BE2C (cell line): ENCODE measurements at regions not wholly inside any gene's neighbourhood (a gene's known extent, or its start where the extent isn't known, plus 50 kb on each side); places are given as distances from the start of the nearest gene placed in this dataset.

Experiments used
- DNase-seq: peaks from one replicate; pipeline ENCODE4 v3.0.0-alpha.2; 2020
- H3K27me3 ChIP-seq: fragments of 250-450 bp; sonication (Bioruptor Pico); 2 replicates; pipeline ENCODE4 v1.5.1; 2020; ENCODE audit warnings: mild to moderate bottlenecking
- H3K36me3 ChIP-seq: fragments of 250-450 bp; sonication (Bioruptor Pico); 2 replicates; pipeline ENCODE4 v1.5.1; 2020; ENCODE audit warnings: mild to moderate bottlenecking
- H3K4me1 ChIP-seq: fragments of 250-450 bp; sonication (Bioruptor Pico); 2 replicates; pipeline ENCODE4 v1.5.1; 2020
- H3K4me3 ChIP-seq: 2 replicates; pipeline ENCODE4 v1.5.1; 2011; ENCODE audit warnings: low read depth, low read length
- H3K9me3 ChIP-seq: fragments of 250-450 bp; sonication (Bioruptor Pico); 2 replicates; pipeline ENCODE4 v1.5.1; 2020
- CTCF ChIP-seq: IDR thresholded peaks from 2 replicates; pipeline ENCODE4 v1.5.1; 2012; ENCODE audit warnings: mild to moderate bottlenecking, low read depth, low read length

- Histone ChIP-seq H3K36me3 (no peaks in the 10 kb centered on the region), H3K4me1 (no peaks in the 10 kb centered on the region), H3K4me3 (no peak overlapping the region), H3K9me3 (no peaks in the 10 kb centered on the region), H3K27me3 (no peaks in the 10 kb centered on the region)
- no peak for TF ChIP-seq CTCF
- DNase-seq: no peak
Measured at GRCh38 chr6:21771626-21772320, 178.2 kb downstream of the SOX4 start.

- no peak for DNase-seq
- Histone ChIP-seq H3K27me3 (no peaks in the 10 kb centered on the region), H3K4me3 (no peak overlapping the region), H3K9me3 (no peaks in the 10 kb centered on the region), H3K36me3 (no peaks in the 10 kb centered on the region), H3K4me1 (no peaks in the 10 kb centered on the region)
- TF ChIP-seq CTCF: no peak
Measured at GRCh38 chr6:21772477-21772876, 178.9 kb downstream of the SOX4 start.

GRCh38 chr6:21772884-21773575 is 179.5 kb downstream of the SOX4 start:
- no peak for TF ChIP-seq CTCF
- Histone ChIP-seq H3K9me3 (no peaks in the 10 kb centered on the region), H3K4me3 (no peak overlapping the region), H3K36me3 (no peaks in the 10 kb centered on the region), H3K27me3 (no peaks in the 10 kb centered on the region), H3K4me1 (no peaks in the 10 kb centered on the region)
- no peak for DNase-seq

- no peaks in the 10 kb centered on the region for H3K4me1 ChIP-seq
- no peaks in the 10 kb centered on the region for H3K36me3 ChIP-seq
- H3K4me3 ChIP-seq: no peak overlapping the region
- no peak for DNase-seq
- TF ChIP-seq CTCF: no peak
- H3K9me3 ChIP-seq: no peaks in the 10 kb centered on the region
- no peaks in the 10 kb centered on the region for H3K27me3 ChIP-seq
Measured at GRCh38 chr6:21773576-21773968, 180.0 kb downstream of the SOX4 start.

GRCh38 chr6:21777846-21778245 is 184.3 kb downstream of the SOX4 start:
- H3K9me3 ChIP-seq: no peaks in the 10 kb centered on the region
- DNase-seq: no peak
- H3K4me3 ChIP-seq: no peak overlapping the region
- TF ChIP-seq CTCF: no peak
- H3K4me1 ChIP-seq: peaks cover 6% of the 10 kb centered on the region; the same call in 1 of the 2 replicates
- H3K36me3 ChIP-seq: no peaks in the 10 kb centered on the region
- no peaks in the 10 kb centered on the region for H3K27me3 ChIP-seq

- H3K4me3 ChIP-seq: no peak overlapping the region
- no peak for TF ChIP-seq CTCF
- DNase-seq: no peak
- H3K36me3 ChIP-seq: no peaks in the 10 kb centered on the region
- H3K9me3 ChIP-seq: no peaks in the 10 kb centered on the region
- peaks cover 6% of the 10 kb centered on the region; the same call in 1 of the 2 replicates for H3K4me1 ChIP-seq
- H3K27me3 ChIP-seq: no peaks in the 10 kb centered on the region
Measured at GRCh38 chr6:21780141-21780540, 186.6 kb downstream of the SOX4 start.
